GM21447 (cell line): ENCODE measurements at regions not wholly inside any gene's neighbourhood (a gene's known extent, or its start where the extent isn't known, plus 50 kb on each side); places are given as distances from the start of the nearest gene placed in this dataset.
"Not testable (repeated sequence)": the region's sequence is repeated elsewhere in the genome, so short reads cannot be mapped to it uniquely, and the experiment has no call there.

ENCODE experiments used
- ATAC-seq: cut with Tn5 transposase; IDR thresholded peaks from one replicate; pipeline ENCODE4 v1.9.1; 2021; ENCODE audit not compliant: unreplicated experiment

GRCh38 chr13:33410619-33411018, 125.1 kb upstream of the STARD13 start:
- no peak for ATAC-seq

- no peak for ATAC-seq
Observed at GRCh38 chr13:33411312-33411711, 125.8 kb upstream of the STARD13 start.

GRCh38 chr13:33415822-33416221, 130.3 kb upstream of the STARD13 start:
- no peak for ATAC-seq

- not testable (repeated sequence) for ATAC-seq
Observed at GRCh38 chr13:33418224-33418953, 132.8 kb upstream of the STARD13 start.

GRCh38 chr13:33420117-33420516, 134.6 kb upstream of the STARD13 start:
- not testable (repeated sequence) for ATAC-seq

- no peak for ATAC-seq
Observed at GRCh38 chr13:33426131-33426530, 140.6 kb upstream of the STARD13 start.

GRCh38 chr13:33433316-33433715, 147.8 kb upstream of the STARD13 start:
- no peak for ATAC-seq

- ATAC-seq: no peak
Observed at GRCh38 chr13:33434676-33435075, 149.1 kb upstream of the STARD13 start.

GRCh38 chr13:33435207-33435606, 149.7 kb upstream of the STARD13 start:
- no peak for ATAC-seq

GRCh38 chr13:33438918-33439317, 153.4 kb upstream of the STARD13 start:
- ATAC-seq: no peak

- ATAC-seq: no peak
Observed at GRCh38 chr13:33441015-33441414, 155.5 kb upstream of the STARD13 start.

GRCh38 chr13:33445024-33445423, 159.5 kb upstream of the STARD13 start:
- no peak for ATAC-seq

GRCh38 chr13:33445476-33445875, 159.9 kb upstream of the STARD13 start:
- no peak for ATAC-seq

GRCh38 chr13:33446821-33447725, 161.5 kb upstream of the STARD13 start:
- no peak for ATAC-seq

GRCh38 chr13:33448889-33449288, 163.3 kb upstream of the STARD13 start:
- ATAC-seq: no peak

GRCh38 chr13:33450956-33451709, 165.6 kb upstream of the STARD13 start:
- no peak for ATAC-seq

- ATAC-seq: no peak
Observed at GRCh38 chr13:33452873-33453517, 167.4 kb upstream of the STARD13 start.

- ATAC-seq: no peak
Observed at GRCh38 chr13:33453936-33454335, 168.4 kb upstream of the STARD13 start.

GRCh38 chr13:33454844-33455705, 169.5 kb upstream of the STARD13 start:
- no peak for ATAC-seq

- no peak for ATAC-seq
Observed at GRCh38 chr13:33459702-33460101, 174.1 kb upstream of the STARD13 start.
